NB4 (cell line): ENCODE measurements at regions not wholly inside any gene's neighbourhood (a gene's known extent, or its start where the extent isn't known, plus 50 kb on each side); places are given as distances from the start of the nearest gene placed in this dataset.

Experiments used
- DNase-seq: peaks from one replicate; pipeline ENCODE4 v3.0.0; 2010; ENCODE audit warnings: low read depth
- H3K4me3 ChIP-seq: one replicate; pipeline ENCODE4 v1.5.1; 2011; ENCODE audit warnings: mild to moderate bottlenecking, low read depth, low read length, moderate library complexity
- MYC ChIP-seq: IDR thresholded peaks from 2 replicates; pipeline ENCODE4 v1.6.1; 2011; ENCODE audit warnings: low read depth, low read length
- POLR2A ChIP-seq: IDR thresholded peaks from 2 replicates; pipeline ENCODE4 v1.6.1; 2011; ENCODE audit warnings: mild to moderate bottlenecking; ENCODE audit not compliant: insufficient read length; ENCODE audit errors: extremely low read depth
- TF ChIP-seq, protein P1 (sequence below): IDR thresholded peaks from 2 replicates; pipeline ENCODE4 v1.6.1; 2011; ENCODE audit warnings: low read depth, low read length
- TF ChIP-seq, protein P2 (sequence below): IDR thresholded peaks from one replicate; pipeline ENCODE4 v1.5.1; 2012; ENCODE audit warnings: low read depth, low read length

DNA sequence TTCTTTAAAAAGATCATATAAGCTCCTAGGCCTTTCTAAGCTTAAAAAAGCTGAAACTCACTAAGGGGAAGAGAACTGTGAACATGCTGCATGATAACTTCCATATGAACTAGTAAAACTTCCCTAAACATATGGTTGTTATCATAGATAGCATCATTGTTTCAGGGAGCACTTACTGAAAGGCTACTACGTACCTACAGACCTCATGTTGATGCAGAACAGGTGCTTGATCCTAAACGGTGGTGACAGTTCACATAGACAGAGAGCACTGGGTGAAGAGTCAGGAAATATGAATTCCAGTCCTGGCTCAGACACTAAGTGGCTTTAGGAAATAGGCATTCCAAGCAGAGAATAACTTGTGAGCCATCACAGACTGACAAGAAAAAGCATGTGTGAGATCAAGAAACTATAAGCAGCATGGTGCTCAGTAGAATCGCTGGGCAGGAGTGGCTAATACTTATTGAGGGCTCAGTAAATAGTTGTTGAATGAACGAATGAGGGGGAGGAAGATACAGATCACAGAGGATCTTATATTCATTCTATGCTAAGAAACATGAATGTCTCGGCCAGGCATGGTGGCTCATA is 78.4 kb upstream of the NUDT4 start:
- no peak for TF ChIP-seq POLR2A
- TF ChIP-seq, protein P1, sequence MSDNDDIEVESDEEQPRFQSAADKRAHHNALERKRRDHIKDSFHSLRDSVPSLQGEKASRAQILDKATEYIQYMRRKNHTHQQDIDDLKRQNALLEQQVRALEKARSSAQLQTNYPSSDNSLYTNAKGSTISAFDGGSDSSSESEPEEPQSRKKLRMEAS: no peak
- TF ChIP-seq, protein P2, sequence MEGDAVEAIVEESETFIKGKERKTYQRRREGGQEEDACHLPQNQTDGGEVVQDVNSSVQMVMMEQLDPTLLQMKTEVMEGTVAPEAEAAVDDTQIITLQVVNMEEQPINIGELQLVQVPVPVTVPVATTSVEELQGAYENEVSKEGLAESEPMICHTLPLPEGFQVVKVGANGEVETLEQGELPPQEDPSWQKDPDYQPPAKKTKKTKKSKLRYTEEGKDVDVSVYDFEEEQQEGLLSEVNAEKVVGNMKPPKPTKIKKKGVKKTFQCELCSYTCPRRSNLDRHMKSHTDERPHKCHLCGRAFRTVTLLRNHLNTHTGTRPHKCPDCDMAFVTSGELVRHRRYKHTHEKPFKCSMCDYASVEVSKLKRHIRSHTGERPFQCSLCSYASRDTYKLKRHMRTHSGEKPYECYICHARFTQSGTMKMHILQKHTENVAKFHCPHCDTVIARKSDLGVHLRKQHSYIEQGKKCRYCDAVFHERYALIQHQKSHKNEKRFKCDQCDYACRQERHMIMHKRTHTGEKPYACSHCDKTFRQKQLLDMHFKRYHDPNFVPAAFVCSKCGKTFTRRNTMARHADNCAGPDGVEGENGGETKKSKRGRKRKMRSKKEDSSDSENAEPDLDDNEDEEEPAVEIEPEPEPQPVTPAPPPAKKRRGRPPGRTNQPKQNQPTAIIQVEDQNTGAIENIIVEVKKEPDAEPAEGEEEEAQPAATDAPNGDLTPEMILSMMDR: no peak
- TF ChIP-seq MYC: no peak
- H3K4me3 ChIP-seq: no peak overlapping the region
- DNase-seq: no peak

DNA sequence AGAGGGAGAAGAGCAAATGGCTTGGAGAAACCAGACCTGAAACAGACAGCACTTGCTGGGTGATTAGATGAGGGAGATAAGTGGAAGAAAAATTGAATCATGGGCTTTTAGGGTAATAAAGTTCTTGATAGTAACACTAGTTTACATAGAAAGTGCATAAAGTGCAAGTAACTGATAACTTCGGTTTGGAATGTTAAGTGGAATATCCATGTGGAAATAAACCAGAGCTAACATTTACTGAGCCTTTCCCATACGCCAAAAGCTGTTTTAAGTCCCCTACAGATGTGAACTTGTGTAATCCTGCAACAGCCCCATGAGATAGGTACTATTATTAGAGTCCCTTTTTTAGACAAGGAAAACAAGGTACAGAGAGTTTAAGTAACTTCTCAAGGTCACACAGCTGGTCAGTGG is 77.1 kb upstream of the NUDT4 start:
- TF ChIP-seq, protein P2: no peak
- TF ChIP-seq, protein P1: no peak
- TF ChIP-seq POLR2A (no peak), MYC (no peak)
- H3K4me3 ChIP-seq: no peak overlapping the region
- DNase-seq: no peak

DNA sequence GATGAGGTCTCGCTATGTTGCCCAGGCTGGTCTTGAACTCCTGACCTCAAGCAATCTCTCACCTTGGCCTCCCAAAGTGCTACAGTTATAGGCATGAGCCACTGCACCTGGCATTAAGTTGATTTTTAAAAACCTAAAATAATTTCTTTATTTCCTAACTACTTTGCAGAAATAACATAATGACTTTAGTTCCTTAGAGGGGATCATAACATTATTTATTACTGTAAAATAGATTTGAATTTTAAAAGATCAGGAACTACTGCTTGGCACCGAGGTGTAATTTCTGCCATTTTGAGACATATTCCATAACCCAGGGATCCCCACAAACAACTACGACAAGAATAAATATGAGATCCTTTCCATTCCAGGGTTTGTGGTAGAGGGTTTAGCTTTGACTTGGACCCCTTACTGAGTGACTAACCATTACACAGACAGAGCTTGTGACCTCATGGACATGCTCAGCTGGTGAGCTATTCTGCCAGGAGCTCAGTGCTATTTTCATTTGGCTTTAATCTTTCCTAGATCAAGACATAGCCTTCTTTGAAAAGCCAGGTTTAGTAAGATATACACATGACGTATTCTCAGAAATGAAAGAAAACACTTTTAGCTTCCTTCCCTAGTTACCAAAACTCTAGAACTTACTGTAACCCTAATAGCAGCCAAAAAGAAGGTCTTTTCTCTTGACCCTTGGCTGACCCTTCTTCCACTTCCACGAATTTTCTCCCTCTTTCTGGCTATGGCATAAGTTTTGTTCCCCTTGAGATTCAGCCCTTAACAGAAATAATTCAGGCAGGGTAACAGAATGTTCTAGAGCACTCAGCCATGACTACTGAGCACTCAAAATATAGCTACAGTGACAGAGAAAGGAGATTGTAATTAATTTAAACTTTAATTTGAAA is 75.1 kb upstream of the NUDT4 start:
- no peak overlapping the region for H3K4me3 ChIP-seq
- DNase-seq: no peak
- TF ChIP-seq POLR2A: no peak
- TF ChIP-seq, protein P1: no peak
- no peak for TF ChIP-seq MYC
- TF ChIP-seq, protein P2: no peak

DNA sequence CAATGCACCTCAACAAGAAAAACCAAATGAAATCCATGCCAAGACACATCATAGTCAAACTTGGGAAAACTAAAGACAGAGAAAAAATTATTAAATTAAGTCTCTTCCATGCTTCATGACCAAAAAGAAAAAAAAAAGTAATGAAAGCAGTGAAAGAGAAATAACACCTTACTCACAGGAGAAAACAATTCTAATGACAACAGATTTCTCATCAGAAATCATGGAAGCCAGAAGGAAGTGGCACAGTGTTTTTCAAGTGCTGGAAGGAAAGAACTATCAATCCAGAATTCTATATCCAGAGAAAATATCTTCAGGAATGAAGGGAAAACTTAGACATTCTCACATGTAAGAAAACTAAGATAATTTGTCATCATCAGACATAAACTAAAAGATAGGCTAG is 71.1 kb upstream of the NUDT4 start:
- no peak overlapping the region for H3K4me3 ChIP-seq
- TF ChIP-seq, protein P2: no peak
- no peak for DNase-seq

DNA sequence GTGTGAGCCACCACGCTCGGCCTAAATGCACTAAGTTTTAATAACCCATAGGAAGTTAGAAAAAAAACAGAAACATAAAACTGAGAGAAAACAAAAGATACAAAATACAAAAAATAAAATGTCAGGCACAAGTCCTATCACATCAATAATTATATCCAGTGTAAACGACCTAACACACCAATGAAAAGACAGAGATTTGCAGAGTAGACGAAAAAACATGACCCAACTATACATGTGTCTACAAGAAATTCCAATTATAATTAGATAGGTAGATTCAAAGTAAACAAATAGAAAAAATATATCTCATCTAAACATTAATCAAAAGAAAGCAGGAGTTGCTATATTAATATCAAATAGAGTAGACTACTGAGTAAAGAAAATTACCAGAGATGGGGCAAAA is 69.4 kb upstream of the NUDT4 start:
- no peak for DNase-seq
- no peak for TF ChIP-seq POLR2A
- no peak for TF ChIP-seq MYC
- TF ChIP-seq, protein P1: no peak
- TF ChIP-seq, protein P2: no peak

More for the DNA sequence above, 69.4 kb upstream of the NUDT4 start:
- no peak overlapping the region for H3K4me3 ChIP-seq
